HL-60 (cell line): ENCODE measurements at regions not wholly inside any gene's neighbourhood (a gene's known extent, or its start where the extent isn't known, plus 50 kb on each side); places are given as distances from the start of the nearest gene placed in this dataset.
A peak's percentile ranks its signal among the peaks of the same experiment; 100 is the strongest.

Experiments used
- DNase-seq, 2 experiments: peaks; one replicate each; pipeline ENCODE4 v3.0.0-alpha.2; 2010 to 2020; ENCODE audit warnings: low read depth in 1 of 2, low spot score in 1 of 2
- H3K27ac ChIP-seq: fragments of 250-450 bp; sonication (Bioruptor Pico); replicated peaks from 2 replicates; pipeline ENCODE4 v1.5.1; 2020; ENCODE audit warnings: mild to moderate bottlenecking, moderate library complexity
- H3K27me3 ChIP-seq: fragments of 250-450 bp; sonication (Bioruptor Pico); 2 replicates; pipeline ENCODE4 v1.5.1; 2021; ENCODE audit warnings: mild to moderate bottlenecking, moderate library complexity; ENCODE audit not compliant: insufficient read depth, poor library complexity, severe bottlenecking
- H3K4me3 ChIP-seq: replicated peaks from 2 replicates; pipeline ENCODE4 v1.5.1; 2011; ENCODE audit warnings: mild to moderate bottlenecking, control low read depth, low read length; ENCODE audit not compliant: insufficient read depth
- GABPA ChIP-seq: IDR thresholded peaks from 2 replicates; pipeline ENCODE4 v1.6.1; 2012; ENCODE audit warnings: low read depth
- POLR2AphosphoS5 ChIP-seq: IDR thresholded peaks from 2 replicates; pipeline ENCODE4 v1.6.1; 2012; ENCODE audit warnings: low read depth
- REST ChIP-seq: IDR thresholded peaks from 2 replicates; pipeline ENCODE4 v1.6.1; 2012; ENCODE audit warnings: low read depth; ENCODE audit not compliant: insufficient replicate concordance
- SPI1 ChIP-seq: IDR thresholded peaks from 2 replicates; pipeline ENCODE4 v1.6.1; 2012; ENCODE audit warnings: low read depth, mild to moderate bottlenecking, borderline replicate concordance
- TF ChIP-seq, protein P1 (sequence below): IDR thresholded peaks from one replicate; pipeline ENCODE4 v1.5.1; 2011; ENCODE audit warnings: low read length, control low read depth, inconsistent platforms; ENCODE audit not compliant: insufficient read depth

GRCh38 chr3:14305324-14305723 is 97.1 kb upstream of the SLC6A6 start:
- DNase-seq, result peak in 1 of 2 experiments; percentile 51
- no peak for TF ChIP-seq POLR2AphosphoS5
- TF ChIP-seq SPI1, result no peak
- TF ChIP-seq GABPA, result no peak
- TF ChIP-seq, protein P1, sequence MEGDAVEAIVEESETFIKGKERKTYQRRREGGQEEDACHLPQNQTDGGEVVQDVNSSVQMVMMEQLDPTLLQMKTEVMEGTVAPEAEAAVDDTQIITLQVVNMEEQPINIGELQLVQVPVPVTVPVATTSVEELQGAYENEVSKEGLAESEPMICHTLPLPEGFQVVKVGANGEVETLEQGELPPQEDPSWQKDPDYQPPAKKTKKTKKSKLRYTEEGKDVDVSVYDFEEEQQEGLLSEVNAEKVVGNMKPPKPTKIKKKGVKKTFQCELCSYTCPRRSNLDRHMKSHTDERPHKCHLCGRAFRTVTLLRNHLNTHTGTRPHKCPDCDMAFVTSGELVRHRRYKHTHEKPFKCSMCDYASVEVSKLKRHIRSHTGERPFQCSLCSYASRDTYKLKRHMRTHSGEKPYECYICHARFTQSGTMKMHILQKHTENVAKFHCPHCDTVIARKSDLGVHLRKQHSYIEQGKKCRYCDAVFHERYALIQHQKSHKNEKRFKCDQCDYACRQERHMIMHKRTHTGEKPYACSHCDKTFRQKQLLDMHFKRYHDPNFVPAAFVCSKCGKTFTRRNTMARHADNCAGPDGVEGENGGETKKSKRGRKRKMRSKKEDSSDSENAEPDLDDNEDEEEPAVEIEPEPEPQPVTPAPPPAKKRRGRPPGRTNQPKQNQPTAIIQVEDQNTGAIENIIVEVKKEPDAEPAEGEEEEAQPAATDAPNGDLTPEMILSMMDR, result no peak
- no peak for TF ChIP-seq REST
- no peak overlapping the region for H3K27ac ChIP-seq
- H3K27me3 ChIP-seq, result no peaks in the 10 kb centered on the region
- H3K4me3 ChIP-seq, result no peak overlapping the region

DNA sequence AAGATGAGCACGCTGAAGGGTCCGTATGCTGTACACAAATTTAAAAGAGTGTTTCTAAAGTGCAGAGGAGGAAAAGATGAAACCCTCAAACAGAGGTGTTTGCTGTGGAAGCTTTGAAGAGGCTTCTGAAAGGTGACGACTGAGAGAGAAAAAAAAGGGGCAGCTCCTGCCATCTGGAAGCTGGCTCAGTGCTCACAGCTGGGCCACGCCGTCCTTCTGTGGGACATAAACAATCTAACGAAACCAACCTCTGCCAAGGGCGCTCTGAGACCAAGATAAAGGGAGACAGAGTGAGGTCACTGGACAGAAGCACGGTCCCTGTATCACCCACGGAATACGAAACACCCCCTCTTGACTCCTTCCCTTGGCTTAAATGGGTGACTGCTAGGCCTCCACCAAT is 96.3 kb upstream of the SLC6A6 start:
- DNase-seq, result no peak
- Histone ChIP-seq H3K27ac (no peak overlapping the region), H3K4me3 (no peak overlapping the region), H3K27me3 (no peaks in the 10 kb centered on the region)
- TF ChIP-seq, protein P1, result no peak
- TF ChIP-seq SPI1, result no peak
- TF ChIP-seq REST, result no peak

DNA sequence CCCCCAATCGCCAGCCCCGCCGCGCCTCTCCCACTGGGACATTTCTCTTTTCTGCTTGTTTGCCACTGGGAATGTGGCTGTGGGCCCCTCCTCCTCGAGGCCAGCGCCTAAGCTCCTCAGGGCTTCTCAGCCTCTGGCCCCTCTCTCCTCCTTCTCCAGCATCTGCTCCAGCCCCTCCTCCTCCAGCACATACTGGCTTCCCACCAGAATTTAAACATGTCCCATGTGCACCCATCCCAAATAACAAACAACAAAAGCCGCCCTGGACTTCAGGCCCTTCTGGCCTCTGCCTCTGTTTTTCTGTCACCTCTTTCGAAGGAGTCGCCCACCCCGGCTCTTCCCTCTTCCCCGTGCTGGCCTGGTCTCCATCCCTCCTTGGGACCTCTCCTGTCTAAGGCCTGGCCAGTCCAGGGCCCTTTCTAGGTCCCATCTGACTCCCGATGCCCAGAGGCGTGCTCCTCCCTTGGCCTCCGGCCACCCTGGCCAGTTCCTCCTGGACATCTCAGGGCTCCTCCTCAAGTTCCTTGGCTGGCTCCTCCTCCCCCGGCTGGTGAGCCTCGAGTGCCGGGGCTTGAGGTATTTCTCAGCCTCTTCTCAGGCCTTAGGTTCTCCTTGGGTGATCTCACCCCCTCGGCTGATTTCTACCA is 94.6 kb upstream of the SLC6A6 start:
- no peak for DNase-seq
- Histone ChIP-seq H3K4me3 (no peak overlapping the region), H3K27ac (no peak overlapping the region), H3K27me3 (no peaks in the 10 kb centered on the region)
- TF ChIP-seq REST (no peak), SPI1 (no peak), GABPA (no peak), POLR2AphosphoS5 (no peak)
- TF ChIP-seq, protein P1, result no peak
